Lower leg skin (tissue), 3 donors: ENCODE measurements at regions not wholly inside any gene's neighbourhood (a gene's known extent, or its start where the extent isn't known, plus 50 kb on each side); places are given as distances from the start of the nearest gene placed in this dataset.

Experiments used
- CTCF ChIP-seq, 3 donors: fragments of 450-650 bp; IDR thresholded peaks; one replicate each; pipeline ENCODE4 v1.5.1; 2016; ENCODE audit warnings: antibody characterized with exemption in 3 of 3, mild to moderate bottlenecking in 3 of 3, moderate library complexity in 2 of 3
- POLR2A ChIP-seq, 2 donors: fragments of 450-650 bp; IDR thresholded peaks; one replicate each; pipeline ENCODE4 v1.6.1; 2016 to 2017; ENCODE audit warnings: antibody characterized with exemption in 2 of 2, mild to moderate bottlenecking in 1 of 2, moderate library complexity in 1 of 2

- no peak for TF ChIP-seq CTCF (IDR thresholded peaks at IDR 0.05)
- no peak for TF ChIP-seq POLR2A (IDR thresholded peaks at IDR 0.05)
Measured at GRCh38 chr5:67619235-67619634, 422.6 kb upstream of the CD180 start.
